SK-N-DZ (cell line): ENCODE measurements at regions not wholly inside any gene's neighbourhood (a gene's known extent, or its start where the extent isn't known, plus 50 kb on each side); places are given as distances from the start of the nearest gene placed in this dataset.
"Not testable (repeated sequence)": the region's sequence is repeated elsewhere in the genome, so short reads cannot be mapped to it uniquely, and the experiment has no call there.

Experiments used
- DNase-seq: peaks from one replicate; pipeline ENCODE4 v3.0.0-alpha.2; 2015; ENCODE audit warnings: low spot score

DNA sequence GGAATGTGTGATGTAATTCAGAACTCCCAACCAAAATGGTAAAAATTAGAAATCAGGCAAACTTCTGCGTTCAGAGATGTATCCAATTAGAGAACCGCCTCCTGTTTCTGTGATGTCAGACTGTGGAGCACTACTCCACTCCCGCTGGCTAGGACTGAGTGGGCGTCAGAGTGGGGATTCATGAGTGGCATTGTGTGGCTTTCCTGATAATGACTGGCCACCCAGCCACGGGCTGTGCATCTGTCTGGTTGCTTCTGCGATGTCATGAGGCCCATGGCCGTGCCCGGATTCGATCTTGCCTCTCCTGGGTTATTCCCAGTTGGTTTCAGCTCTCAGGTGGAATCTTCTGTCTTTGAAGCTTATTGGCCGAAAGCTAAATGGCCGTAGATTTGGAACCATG lies 87.1 kb upstream of the KCNA1 start:
- no peak for DNase-seq

- DNase-seq, result no peak
Measured at GRCh38 chr12:4824380-4824779, 85.3 kb upstream of the KCNA1 start.

DNA sequence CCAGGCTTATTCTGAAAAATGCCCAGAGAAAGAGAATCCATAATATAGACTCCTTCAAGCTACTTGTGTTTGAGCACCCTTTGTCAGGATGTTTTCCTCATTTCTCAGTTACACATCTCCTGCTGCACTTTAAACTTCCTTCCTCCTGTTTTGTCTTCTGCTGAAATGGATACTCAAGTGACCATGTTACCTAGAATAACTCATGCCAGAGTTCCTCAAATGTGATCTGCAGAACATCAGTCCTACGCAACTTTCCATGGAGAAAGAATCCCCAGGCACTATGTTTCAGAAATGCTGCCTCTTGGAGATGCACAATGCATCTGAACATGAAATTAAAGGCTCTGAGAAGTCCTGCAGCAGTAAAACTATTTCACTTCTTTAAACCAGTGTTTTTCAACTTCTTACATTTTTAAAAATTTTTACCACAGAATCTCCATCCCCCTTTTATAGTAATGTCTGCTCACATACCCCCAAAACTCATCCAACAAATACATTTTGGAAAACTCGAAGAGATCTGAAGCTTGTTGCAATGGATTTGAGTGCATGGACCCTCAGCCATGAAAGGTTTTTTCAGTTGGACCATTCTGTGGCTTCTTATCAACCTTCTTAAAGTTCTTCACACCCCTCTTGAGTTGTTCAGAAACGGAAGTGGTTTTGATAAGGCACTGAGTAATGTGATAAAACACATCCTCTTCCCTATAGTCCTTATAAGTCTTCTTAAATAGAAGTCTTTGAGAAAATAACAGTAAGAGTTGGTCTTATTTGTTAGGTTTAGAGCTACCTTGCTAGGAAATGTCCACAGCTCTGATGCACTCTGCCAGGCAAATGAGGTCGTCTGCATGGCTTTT lies 84.5 kb upstream of the KCNA1 start:
- no peak for DNase-seq

GRCh38 chr12:4826909-4827308 lies 82.8 kb upstream of the KCNA1 start:
- DNase-seq, result no peak

DNA sequence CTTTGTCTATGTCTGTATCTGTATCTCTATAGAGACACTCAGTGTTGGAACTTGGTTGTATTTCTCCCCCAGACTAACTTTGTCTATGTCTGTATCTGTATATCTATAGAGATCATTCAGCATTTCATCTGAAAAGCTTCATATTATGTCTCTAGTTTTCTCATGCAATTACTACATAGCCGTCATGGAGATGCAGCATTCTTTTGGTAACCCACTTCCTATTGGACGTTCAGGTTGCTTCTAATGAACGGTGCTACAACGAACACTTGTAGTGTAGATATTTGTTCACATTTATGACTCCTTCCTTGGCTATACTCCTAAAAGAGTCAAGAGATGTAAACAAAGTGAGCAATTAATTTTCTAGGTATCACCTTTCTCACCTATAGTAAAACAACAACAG lies 81.5 kb upstream of the KCNA1 start:
- no peak for DNase-seq

DNA sequence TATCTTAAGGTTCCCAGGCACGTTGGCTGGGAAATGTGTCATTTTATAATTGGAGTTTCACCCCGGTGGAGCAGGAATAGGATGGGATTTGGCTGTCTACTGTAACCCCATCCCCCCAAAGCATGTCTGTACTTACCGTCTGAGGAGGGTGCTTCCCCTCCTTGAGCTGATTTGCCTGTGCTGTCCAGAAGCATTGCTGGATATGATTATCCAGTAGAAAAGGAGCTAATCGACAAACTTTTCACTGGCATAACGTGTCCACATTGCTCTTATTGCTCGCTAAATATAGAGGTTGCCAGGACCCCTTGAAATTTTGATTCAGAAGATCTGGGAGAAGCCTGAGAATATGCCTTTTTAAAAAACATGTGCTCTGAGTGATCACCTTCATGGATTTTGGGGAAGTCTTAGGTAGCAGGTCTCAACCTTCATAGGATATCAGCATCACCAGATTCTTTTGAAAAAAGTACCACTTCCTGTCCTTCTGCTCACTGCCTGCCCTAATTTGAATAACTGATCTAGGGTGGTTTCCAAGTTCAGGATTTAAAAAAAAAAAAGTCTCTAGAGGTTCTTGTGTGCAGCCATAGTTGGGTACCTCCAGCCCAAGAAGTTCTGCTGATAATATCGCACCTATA lies 80.4 kb upstream of the KCNA1 start:
- no peak for DNase-seq

- no peak for DNase-seq
Measured at GRCh38 chr12:4829793-4830162, 79.9 kb upstream of the KCNA1 start.

GRCh38 chr12:4830556-4831210 lies 79.0 kb upstream of the KCNA1 start:
- no peak for DNase-seq

DNA sequence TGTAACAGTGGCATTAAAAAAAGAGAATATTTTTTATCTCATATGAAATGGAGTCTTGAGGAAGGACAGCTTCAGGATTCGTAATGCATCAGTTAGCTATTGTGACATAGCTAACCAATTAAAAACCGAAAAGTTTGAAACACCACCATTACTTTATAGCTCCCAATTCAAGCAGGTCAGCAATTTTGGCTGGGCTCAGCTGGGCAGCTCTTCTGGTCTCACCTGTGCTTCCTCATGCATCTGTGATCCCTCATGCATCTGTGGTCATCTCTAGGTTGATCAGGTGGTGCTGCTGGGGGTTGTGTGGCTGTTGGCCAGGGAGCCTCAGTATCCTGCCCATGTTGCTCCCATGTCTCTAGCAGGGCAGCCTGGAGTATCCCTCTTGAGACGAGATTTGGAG lies 76.7 kb upstream of the KCNA1 start:
- DNase-seq, result no peak

DNA sequence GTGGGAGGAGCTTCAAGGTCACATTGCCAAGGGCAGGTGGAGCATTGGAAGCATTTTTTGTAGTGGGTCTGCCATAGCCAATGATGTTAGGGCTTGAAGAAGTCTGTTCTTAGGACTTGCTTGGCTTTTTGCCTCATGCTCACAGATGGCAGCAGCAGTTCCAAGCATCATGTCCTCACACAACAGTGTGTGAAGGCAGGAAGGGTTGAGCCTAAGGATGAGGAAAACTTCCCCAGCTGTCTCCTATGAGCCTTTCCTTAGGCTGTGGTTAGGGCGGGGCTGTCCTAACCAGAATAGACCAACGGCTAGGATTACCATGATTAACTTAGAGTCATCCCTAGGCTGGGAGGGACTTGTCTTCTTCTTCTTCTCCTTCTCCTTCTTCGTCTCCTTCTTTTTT lies 76.2 kb upstream of the KCNA1 start:
- DNase-seq, result no peak

GRCh38 chr12:4842401-4842800 lies 67.3 kb upstream of the KCNA1 start:
- not testable (repeated sequence) for DNase-seq

- no peak for DNase-seq
Measured at GRCh38 chr12:4843907-4844306, 65.8 kb upstream of the KCNA1 start.

DNA sequence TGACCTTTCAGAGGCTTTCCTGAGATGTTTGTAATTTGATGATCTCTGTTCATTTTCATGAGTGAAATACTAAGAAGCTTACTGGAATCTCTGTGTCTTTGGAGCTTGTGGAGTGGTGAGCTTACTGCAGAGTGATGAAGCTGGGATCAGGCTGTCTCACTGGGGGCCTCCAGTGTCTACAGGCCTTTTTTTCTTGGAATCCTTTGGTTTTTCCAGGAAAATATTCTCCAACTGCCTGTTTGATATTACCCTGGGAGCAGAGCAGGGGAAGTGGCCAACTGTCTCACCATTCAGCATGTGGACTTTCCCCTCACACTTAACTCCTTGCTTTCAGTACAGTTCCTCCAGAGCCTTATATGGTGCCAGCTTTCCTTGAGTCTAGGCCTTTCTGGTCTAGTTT lies 62.0 kb upstream of the KCNA1 start:
- no peak for DNase-seq

- peak; percentile 42 for DNase-seq
Measured at GRCh38 chr12:4849115-4849541, 60.6 kb upstream of the KCNA1 start.

- DNase-seq, result no peak
Measured at GRCh38 chr12:4849795-4850345, 59.8 kb upstream of the KCNA1 start.

DNA sequence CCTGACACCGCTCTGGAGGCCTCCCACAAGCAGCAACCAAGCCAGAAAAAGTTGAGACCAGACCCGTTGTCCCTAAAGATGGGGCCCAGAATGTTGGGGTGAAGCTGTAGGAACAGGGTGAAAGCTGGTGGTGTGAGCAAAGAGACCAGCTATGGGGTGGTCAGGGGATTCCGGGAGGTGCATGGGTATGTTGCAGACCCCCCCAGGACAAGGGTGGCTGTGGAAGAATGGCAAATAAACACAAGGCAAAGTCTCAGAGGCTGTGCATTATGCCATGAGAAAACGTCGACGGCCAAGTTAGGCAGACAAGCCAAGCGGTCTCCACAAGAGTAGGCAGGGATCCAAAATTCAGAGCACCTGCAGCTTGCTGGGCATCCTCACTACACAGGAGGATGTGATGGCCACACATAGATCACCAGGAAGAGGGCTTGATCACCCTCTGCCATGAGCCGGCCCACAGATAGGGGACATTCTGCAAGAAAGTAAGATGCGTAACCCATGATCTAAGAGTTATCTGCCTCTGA lies 58.8 kb upstream of the KCNA1 start:
- DNase-seq, result no peak

DNA sequence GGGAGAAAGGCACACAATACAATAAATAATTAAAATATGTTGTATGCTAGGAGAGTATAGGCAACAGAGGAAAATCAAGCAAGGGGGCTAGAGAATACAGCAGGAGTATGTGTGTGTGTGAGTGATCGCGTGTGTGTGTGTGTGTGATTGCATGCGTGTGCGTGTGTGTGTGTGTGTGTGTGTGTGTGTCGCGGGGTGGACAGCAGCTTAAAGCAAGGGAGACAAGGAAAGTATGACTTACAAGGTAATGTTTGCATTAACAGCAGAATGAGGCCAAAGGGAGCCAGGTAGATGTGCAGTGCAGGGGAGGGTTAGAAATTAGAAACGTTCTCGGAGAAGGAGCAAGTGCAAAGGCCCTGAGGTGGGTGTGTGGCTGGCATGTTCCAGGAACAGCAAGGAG lies 57.4 kb upstream of the KCNA1 start:
- DNase-seq, result no peak

DNA sequence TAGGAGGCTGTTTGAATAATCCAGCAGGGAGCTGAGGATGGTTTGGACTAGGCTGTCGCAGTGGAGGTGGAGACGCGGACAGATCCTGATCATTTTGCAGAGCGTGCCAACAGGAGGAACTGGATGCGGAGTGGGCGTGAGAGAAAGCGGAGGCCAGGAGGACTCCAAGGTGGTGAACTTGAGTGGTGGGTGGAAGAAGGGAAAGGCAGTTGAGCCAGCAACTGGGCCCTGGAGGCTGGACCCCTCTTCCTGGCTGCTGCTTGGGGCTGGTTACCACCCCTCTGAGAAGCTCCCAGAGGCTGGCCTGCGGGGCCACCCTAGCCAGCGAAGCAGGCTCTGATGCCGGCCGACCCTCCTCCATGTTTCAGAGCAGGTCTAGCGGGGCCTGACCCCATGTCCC lies 56.8 kb upstream of the KCNA1 start:
- DNase-seq, result no peak

- peak; percentile 82 for DNase-seq
Measured at GRCh38 chr12:4855121-4855924, 54.4 kb upstream of the KCNA1 start.

DNA sequence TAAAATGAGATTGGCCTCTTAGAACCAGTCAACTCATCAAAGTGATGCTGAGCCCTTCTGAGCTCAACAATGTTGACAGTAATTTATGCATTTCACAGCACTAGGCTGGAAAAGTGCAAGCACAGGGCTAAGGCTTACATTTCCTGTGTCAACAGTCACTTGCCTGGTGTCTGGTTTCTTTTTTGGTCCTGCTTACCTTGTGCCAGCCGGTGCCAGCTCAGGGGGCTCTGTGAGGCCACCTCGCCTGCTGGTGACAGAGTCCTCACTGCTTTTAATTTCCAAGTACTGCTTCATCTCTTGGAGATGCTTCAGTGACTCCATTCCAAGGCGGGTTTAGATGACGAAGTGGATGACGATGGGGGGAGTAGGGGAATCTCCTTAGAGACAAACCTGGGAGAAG lies 53.1 kb upstream of the KCNA1 start:
- DNase-seq, result no peak
